AG09309 (cell line): ENCODE measurements at regions not wholly inside any gene's neighbourhood (a gene's known extent, or its start where the extent isn't known, plus 50 kb on each side); places are given as distances from the start of the nearest gene placed in this dataset.

ENCODE experiments used
- DNase-seq: peaks from one replicate; pipeline ENCODE4 v3.0.0-alpha.2; 2010; ENCODE audit warnings: low read depth
- H3K4me3 ChIP-seq: 2 replicates; pipeline ENCODE4 v1.5.1; 2011; ENCODE audit warnings: mild to moderate bottlenecking, low read depth, low read length, moderate library complexity; ENCODE audit not compliant: control insufficient read depth
- CTCF ChIP-seq: IDR thresholded peaks from 2 replicates; pipeline ENCODE4 v1.5.1; 2011; ENCODE audit warnings: mild to moderate bottlenecking, low read depth, low read length, inconsistent platforms; ENCODE audit not compliant: insufficient read depth, control insufficient read depth; ENCODE audit errors: missing control alignments

- H3K4me3 ChIP-seq, result no peak overlapping the region
- no peak for TF ChIP-seq CTCF
- peak; percentile 65 for DNase-seq
Measured at GRCh38 chr4:123986268-123986798, 589.7 kb downstream of the SPRY1 start.

- no peak for TF ChIP-seq CTCF
- DNase-seq, result no peak
- H3K4me3 ChIP-seq, result no peak overlapping the region
Measured at GRCh38 chr4:123987408-123987807, 590.8 kb downstream of the SPRY1 start.

GRCh38 chr4:123990310-123990870 is 593.8 kb downstream of the SPRY1 start:
- no peak for DNase-seq
- TF ChIP-seq CTCF, result no peak

GRCh38 chr4:123994917-123995316 is 598.3 kb downstream of the SPRY1 start:
- no peak for TF ChIP-seq CTCF
- DNase-seq, result no peak
- H3K4me3 ChIP-seq, result no peak overlapping the region

More at GRCh38 chr4:123990310-123990870, 593.8 kb downstream of the SPRY1 start:
- H3K4me3 ChIP-seq, result no peak overlapping the region

GRCh38 chr4:123995936-123996335 is 599.3 kb downstream of the SPRY1 start:
- DNase-seq, result peak; percentile 40
- no peak for TF ChIP-seq CTCF
- H3K4me3 ChIP-seq, result no peak overlapping the region

GRCh38 chr4:123996718-123997510 is 600.3 kb downstream of the SPRY1 start:
- DNase-seq, result no peak
- peak; percentile 18 for TF ChIP-seq CTCF
- H3K4me3 ChIP-seq, result no peak overlapping the region
